GM12875 (cell line): ENCODE measurements at regions not wholly inside any gene's neighbourhood (a gene's known extent, or its start where the extent isn't known, plus 50 kb on each side); places are given as distances from the start of the nearest gene placed in this dataset.

ENCODE experiments used
- H3K4me3 ChIP-seq: one replicate; pipeline ENCODE4 v1.5.1; 2011; ENCODE audit warnings: low read depth, low read length, control low read depth
- CTCF ChIP-seq: IDR thresholded peaks from 2 replicates; pipeline ENCODE4 v1.5.1; 2011; ENCODE audit warnings: low read depth, mild to moderate bottlenecking, control low read depth, inconsistent platforms, low read length, moderate library complexity, borderline replicate concordance; ENCODE audit not compliant: insufficient read depth

DNA sequence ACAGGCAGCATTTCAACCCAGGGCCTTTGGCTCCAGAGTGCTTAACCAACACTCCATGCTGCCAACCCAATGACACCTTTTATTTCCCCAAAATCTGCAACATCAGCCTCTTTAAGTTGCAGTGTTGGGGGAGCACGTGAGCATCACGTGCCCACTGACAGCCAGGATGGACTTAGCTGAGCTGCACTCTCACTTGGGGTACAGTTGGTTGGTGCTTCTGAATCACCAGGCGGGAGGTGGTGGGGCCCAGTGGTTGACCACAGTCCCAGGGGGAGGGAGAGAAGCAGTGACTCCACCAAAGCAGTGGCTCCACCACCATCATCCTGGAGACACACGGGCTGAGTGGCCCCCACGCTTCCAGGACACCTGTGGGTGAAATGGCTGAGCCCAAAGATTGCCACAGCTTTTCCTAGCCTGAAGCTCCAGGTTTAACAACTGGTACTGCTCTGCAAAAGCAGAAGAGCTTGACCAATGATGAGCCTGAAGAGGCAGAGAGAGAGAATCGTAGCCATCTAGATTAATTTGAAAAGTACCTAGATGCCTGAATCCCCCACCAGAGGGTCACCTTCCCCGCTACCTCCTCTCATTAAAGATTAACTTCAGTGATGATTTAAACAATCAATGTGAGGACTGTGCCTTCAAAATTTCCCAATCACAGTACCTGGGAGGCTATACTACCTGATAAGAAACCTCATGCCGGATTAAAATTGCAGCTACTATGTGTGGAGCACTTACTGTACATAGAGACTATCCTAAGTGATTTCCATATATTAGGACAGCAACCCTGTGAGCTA is 193.8 kb downstream of the FOXO1 start:
- H3K4me3 ChIP-seq, result no peak overlapping the region
- TF ChIP-seq CTCF, result no peak

DNA sequence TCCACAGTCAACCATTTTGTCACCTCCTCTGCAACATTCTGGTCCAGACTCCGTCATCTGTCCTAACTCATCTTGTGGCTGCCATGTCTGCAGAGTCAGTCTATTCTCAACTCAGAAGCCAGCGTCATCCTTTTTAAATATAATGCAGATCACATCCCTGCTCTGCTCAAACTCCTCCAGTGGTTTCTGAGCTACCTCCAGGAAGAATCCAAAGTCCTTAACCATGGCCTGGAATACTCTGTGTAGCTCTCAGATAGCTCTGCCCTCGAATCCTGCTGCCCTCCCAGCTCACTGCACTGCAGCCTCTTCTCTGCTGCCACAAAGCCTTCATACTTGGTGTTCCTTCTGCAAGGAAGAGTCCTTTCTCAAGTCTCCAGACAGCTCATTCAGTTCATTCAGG is 190.8 kb downstream of the FOXO1 start:
- TF ChIP-seq CTCF, result no peak
- no peak overlapping the region for H3K4me3 ChIP-seq

GRCh38 chr13:40476175-40476958 is 190.1 kb downstream of the FOXO1 start:
- H3K4me3 ChIP-seq, result no peak overlapping the region
- no peak for TF ChIP-seq CTCF

DNA sequence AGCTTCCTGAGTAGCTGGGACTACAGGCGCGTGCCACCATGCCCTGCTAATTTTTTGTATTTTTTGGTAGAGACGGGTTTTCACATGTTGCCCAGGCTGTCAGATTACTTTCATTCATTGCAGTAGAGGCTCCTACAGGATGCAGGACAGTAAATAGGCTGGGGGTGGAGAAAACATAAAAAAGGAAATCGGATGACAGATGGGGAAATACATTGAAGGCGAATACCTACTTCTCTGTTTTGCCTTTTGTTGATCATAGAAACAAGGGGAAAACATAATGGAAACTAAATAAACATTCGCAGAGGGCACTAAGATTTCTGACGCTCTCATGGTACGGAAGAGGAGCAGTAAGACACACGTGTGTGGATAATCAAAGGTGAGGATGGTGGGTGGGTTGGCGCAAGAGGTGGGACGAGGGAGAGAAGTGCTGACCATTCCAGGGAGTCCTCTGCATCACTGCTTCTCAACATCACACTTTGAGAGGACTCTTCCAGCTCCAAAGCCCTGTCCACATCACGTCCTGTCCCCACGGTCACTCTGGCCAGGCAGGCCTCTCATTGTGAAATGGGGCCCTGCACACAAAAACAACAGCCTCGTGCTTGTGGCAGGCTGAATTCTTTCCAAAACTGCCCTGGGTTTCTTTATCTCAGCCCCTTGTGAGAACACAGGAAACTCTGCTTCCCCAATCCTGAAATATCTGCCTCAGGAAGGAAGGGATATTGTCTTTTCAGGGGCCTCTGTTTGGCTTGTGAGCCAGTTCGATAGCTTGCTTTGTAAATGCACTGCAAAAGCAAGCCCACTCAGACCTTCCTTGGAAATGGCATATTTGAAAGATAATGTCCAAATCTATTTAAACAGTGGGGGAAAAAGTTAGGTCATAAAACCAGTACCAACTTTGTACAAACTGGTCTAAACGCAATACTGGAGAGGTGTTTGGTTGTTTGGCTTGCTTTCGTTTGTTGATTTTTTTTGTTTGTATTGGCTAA is 188.5 kb downstream of the FOXO1 start:
- TF ChIP-seq CTCF, result no peak
- no peak overlapping the region for H3K4me3 ChIP-seq

GRCh38 chr13:40478775-40479174 is 187.7 kb downstream of the FOXO1 start:
- no peak overlapping the region for H3K4me3 ChIP-seq
- TF ChIP-seq CTCF, result no peak

GRCh38 chr13:40479196-40479845 is 187.1 kb downstream of the FOXO1 start:
- no peak for TF ChIP-seq CTCF
- no peak overlapping the region for H3K4me3 ChIP-seq
